ENCODE measurements at regions not wholly inside any gene's neighbourhood (a gene's known extent, or its start where the extent isn't known, plus 50 kb on each side); places are given as distances from the start of the nearest gene placed in this dataset.
"Not testable (repeated sequence)": the region's sequence is repeated elsewhere in the genome, so short reads cannot be mapped to it uniquely, and the experiment has no call there.

DNA sequence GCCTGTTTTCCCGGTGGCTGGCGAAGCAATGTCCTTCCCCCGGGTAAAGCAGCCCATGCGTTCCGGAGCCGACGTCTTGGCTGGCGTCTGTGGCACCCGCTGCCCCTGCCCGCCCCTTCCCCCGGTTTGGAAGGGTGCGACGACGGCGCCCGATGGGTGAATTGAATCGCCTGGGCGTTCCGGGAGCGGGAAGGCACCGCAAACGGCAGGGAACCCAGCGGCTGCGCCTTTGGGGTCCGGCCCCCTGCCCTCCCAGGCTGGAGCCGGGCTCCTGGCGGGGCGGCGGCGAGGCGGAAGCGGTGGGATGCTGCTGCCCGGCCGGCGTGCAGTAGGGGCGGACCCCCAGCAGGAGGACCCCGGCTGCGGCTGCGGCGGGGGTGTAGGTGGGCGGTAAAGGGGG is 123.6 kb upstream of the RHOU start:
- DNase-seq (ENCODE audit: low spot score), result not testable (repeated sequence)

DNA sequence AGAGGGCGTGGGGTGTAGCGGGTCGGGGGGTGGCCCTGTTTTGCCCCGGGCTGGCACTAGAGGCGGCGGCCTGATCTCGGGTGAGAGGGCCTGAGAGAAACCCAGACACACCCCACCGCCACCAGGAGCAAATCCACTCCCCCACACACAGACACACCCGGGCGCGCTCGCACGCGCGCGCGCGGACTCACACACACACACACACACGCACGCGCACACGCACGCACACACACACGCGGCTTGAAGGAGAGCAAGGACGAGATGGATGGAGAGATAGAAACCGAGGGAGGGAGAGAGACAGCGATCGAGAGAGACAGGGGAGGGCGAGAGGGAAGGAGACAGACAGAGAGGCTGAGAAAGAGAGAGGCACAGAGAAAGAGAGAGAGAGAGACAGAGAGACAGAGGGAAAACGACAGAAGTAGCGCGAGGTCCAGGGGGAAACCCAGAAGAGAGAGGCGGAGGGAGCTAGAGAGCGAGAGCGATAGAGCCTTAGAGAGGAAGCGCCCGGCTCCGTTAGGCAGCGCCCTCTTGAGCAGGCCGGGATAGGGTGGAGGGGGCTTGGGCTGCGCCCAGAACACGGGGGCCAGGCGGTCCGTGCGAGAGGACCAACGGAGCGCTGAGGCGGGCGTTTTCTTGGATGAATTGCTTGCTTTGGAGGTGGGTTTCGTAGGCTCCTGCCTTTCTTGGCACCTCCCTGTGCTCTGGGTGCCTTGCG is 113.1 kb upstream of the RHOU start:
- not testable (repeated sequence) for DNase-seq (ENCODE audit: low spot score)

DNA sequence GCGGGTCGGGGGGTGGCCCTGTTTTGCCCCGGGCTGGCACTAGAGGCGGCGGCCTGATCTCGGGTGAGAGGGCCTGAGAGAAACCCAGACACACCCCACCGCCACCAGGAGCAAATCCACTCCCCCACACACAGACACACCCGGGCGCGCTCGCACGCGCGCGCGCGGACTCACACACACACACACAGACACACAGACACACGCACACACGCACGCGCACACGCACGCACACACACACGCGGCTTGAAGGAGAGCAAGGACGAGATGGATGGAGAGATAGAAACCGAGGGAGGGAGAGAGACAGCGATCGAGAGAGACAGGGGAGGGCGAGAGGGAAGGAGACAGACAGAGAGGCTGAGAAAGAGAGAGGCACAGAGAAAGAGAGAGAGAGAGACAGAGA is 108.8 kb upstream of the RHOU start:
- not testable (repeated sequence) for DNase-seq (ENCODE audit: low spot score)

DNA sequence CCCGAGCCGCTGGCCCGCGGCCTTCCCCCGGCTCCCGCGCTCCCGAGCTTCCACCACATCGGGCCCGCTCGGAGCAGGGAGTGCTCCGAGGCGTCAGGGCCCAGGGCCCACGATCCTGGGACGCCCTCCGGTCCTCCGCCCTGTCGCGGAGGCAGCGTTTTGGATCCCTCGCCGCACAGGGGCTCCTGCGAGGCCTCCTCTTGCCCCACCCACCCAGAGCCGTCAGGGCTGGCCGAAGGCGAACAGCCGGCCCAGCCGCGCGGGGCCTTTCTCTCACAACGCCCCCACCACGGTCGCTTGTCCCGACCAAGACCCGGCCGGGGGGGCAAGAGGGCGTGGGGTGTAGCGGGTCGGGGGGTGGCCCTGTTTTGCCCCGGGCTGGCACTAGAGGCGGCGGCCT is 102.4 kb upstream of the RHOU start:
- not testable (repeated sequence) for DNase-seq (ENCODE audit: low spot score)

DNA sequence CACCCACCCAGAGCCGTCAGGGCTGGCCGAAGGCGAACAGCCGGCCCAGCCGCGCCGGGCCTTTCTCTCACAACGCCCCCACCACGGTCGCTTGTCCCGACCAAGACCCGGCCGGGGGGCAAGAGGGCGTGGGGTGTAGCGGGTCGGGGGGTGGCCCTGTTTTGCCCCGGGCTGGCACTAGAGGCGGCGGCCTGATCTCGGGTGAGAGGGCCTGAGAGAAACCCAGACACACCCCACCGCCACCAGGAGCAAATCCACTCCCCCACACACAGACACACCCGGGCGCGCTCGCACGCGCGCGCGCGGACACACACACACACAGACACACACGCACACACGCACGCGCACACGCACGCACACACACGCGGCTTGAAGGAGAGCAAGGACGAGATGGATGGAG is 100.0 kb upstream of the RHOU start:
- not testable (repeated sequence) for DNase-seq (ENCODE audit: low spot score)

DNA sequence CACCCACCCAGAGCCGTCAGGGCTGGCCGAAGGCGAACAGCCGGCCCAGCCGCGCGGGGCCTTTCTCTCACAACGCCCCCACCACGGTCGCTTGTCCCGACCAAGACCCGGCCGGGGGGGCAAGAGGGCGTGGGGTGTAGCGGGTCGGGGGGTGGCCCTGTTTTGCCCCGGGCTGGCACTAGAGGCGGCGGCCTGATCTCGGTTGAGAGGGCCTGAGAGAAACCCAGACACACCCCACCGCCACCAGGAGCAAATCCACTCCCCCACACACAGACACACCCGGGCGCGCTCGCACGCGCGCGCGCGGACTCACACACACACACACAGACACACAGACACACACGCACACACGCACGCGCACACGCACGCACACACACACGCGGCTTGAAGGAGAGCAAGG is 97.8 kb upstream of the RHOU start:
- DNase-seq (ENCODE audit: low spot score), result not testable (repeated sequence)

DNA sequence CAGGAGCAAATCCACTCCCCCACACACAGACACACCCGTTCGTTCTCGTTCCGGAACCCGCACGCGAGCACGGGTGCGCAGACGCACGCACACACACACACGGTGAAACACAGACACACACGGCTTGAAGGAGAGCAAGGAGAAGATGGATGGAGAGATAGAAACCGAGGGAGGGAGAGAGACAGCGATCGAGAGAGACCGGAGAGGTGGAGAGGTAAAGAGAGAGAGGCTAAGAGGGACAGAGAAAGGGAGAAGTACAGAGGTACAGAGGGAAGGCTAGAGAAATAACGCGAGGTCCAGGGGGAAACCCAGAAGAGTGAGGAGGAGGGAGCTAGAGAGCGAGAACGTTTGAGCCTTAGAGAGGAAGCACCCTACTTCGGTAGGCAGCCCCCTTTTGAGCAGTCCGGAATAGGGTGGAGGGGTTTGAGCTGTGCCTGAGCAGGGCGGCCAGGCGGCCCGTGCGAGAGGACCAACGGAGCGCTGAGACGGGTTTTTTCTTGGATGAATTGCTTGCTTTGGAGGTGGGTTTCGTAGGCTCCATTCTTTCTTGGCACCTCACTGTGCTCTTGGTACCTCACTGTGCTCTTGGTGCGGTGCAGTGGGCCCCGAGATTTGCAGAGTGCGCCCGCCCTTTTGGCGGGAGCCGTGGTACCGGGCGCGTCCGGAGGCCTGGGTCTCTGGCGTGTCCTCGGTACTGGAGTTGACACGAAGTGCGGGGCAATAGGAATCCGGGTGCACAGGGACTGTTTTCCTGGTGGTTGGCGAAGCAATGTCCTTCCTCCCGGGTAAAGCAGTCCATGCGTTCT is 88.4 kb upstream of the RHOU start:
- peak; percentile 20 for DNase-seq (ENCODE audit: low spot score)

DNA sequence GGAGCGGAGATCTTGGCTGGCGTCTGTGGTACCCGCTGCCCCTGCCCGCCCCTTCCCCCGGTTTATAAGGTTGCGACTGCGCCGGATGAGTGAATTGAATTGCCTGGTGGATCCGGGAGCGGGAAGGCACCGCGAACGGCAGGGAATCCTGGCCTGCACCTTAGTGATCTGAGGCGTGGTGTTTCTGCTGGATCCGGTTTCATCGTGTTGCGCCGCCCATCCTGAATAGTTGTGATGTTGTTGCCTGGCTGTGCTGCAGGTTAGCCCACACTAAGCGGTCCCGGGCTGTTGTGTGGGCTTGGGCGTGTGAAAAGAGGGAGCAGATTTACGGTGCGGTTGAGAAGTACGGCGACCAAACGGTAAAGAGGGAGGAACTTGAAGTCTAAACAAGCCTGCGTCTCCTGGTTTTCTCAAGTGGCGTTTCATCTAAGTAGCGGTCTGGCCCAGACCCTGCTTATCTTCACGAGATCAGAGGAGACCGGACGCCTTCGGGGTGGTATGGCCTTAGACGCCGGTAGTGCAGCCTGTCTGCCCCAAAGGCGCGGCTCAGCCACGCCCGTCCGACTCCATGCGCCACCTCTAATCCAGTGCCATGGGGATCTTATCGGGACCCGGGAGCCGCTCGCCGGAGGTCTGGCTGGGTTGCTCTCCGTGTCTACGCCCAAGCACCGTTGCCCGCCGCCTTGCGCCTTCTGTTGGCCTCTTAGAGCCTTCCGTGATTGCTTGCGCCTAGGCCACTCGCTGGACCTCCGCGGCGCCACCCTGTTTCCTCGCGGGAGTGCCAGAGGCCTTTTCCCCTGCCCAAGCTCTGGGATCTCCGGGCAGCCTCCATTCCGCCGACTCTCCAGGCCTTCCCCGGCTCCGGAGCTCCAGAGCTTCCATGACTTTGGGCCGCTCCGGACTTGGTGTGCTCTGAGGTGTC is 87.5 kb upstream of the RHOU start:
- DNase-seq (ENCODE audit: low spot score), result peak; percentile 24

DNA sequence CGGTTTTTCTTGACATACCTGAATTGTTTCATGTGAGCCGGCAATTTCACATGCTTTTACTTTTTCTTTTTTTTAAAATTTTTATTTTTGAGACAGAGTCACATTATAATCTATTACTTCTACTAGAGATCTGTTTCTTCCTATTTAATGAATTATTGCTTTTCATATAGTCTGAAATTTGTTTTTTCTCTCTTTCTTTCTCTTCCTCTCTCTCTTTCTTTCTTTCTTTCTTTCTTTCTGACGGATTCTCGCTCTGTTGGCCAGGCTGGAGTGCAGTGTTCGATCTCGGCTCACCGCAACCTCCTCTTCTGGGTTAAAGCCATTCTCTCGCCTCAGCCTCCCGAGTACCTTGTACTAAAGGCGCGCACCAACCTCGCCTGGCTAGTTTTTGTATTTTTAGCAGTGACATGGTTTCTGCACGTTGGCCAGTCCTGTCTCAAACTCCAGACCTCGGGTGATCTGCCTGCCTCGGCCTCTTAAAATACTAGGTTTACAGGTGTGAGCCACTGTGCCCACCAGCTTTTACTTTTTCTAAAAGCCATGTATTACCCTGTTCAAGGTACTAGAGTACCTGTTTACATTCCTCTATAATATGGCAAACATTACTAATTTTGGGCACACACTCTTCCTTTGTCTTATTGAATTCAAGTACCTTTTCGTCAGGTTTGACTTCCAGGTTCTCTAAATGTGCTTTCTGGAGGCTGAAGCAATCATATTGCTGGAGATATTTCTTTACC is 86.5 kb upstream of the RHOU start:
- no peak for DNase-seq (ENCODE audit: low spot score)

DNA sequence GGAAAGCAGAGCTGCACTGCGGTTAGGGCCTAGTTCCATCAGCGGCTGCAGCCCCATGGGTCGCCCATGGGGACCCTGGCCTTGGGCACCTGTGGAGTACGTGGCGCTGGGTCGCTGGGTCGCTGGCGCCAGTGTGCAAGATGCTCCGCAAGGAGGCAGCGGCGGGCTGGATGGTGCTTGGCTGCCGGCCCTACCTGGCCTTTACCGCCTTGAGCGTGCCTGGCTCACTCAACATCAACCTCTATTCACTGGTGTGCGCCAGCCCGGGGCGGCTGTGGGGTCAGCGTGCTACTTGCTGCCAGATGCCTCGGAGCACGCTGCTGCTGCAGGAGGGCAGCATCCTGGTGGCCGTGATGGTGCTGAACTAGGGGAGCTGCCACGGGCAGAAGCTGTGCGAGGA is 85.1 kb upstream of the RHOU start:
- DNase-seq (ENCODE audit: low spot score), result no peak

DNA sequence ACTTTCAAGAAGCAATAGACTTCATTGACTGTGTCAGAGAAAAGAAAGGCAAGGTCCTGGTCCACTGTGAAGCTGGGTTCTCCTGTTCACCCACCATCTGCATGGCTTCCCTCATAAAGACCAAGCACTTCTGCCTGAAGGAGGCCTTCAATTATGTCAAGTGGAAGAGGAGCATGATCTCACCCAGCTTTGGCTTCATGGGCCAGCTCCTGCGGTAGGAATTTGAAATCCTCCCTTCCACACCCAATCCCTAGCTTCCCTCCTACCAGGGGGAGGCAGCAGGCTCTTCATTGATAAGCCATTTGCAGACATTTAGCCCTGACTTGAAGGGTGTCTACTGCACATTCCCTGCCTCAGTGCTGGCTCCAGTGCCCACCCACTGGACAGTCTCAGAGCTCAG is 84.3 kb upstream of the RHOU start:
- no peak for DNase-seq (ENCODE audit: low spot score)

DNA sequence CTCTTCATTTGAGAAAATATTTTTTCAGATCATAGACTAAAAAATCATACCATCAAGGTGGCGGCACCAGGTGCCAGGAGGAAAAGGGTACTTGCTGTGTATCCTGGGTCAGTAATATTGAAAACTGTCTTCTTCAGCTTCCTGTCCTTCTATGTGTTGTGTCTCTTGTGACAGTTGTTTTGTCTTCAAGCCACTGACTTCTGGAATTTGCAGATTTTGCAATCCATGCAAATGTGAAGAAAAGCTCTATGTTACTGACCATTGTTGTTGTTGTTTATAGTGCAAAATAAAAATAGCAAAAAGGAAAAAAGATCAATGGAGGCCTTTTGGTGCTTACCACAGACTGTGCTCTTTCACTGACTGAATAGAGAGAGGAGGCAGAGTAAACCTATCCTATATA is 83.2 kb upstream of the RHOU start:
- no peak for DNase-seq (ENCODE audit: low spot score)

DNA sequence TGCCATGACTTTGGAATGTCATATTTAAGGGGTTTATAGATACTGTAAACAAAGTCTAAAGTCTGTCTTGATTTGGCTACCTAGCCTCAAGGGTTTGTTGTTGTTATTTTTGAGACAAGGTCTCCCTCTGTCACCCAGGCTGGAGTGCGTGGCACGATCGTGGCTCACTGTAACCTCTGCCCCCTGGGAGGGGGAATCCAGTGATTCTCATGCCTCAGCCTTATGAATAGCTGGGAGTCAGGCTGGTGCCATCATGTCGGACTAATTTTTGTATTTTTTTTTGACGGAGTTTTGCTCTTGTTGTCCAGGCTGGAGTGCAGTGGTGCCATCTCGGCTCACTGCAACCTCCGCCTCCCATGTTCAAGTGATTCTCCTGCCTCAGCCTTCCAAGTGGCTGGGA is 82.2 kb upstream of the RHOU start:
- not testable (repeated sequence) for DNase-seq (ENCODE audit: low spot score)

DNA sequence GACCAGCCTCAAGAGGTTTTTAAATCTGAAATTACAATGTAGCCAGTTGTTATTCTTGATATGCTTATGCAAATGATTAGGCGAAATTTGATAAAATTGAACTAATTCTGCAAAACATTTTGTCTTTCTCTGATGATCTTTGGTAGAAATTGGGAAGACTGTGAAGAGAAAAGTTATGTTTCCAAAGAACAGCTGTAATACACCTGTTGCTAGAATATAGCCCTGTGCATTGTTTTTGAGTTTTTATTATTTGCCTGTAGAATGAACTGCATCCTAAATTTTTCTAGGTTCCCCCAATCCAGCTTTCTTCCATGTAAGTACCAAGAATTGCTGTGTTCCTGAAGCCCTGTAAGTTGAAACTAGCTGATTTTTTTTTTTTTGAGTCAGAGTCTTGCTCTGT is 81.5 kb upstream of the RHOU start:
- no peak for DNase-seq (ENCODE audit: low spot score)

DNA sequence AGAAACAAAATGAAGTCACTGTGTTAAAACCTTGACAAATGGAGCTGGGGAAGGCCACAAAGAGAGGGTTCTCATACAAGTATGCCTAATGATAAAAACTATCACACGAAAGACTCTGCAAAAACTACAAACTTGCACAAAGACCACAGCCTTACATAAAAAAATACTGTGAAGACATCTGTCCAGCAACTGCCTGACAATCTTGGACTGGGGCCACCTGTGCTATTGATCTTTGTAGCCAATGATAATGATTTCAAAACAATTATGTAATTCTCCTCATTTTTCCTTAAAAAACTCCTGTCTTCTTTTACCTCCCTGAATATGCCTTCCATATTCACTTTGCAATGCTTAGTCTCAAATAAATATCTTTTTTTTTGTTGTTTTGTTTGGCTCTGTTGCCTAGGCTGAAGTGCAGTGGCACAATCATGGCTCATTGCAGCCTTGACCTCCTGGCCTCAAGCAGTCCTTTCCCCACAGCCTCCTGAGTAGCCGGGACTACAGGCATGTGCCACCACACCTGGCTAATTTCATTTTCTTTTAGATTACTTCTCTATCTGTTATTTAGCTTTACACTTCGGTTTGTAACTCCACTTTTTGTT is 79.4 kb upstream of the RHOU start:
- no peak for DNase-seq (ENCODE audit: low spot score)

DNA sequence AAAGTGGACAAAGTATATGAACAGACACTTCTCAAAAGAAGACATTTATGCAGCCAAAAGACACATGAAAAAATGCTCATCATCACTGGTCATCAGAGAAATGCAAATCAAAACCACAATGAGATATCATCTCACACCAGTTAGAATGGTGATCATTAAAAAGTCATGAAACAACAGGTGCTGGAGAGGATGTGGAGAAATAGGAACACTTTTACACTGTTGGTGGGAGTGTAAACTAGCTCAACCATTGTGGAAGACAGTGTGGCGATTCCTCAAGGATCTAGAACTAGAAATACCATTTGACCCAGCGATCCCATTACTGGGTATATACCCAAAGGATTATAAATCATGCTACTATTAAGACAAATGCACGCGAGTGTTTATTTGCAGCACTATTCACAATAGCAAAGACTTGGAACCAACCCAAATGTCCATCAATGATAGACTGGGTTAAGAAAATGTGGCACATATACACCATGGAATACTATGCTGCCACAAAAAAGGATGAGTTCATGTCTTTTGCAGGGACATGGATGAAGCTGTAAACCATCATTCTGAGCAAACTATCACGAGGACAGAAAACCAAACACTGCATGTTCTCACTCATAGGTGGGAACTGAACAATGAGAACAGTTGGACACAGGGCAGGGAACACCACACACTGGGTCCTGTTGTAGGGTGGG is 73.1 kb upstream of the RHOU start:
- DNase-seq (ENCODE audit: low spot score), result not testable (repeated sequence)

DNA sequence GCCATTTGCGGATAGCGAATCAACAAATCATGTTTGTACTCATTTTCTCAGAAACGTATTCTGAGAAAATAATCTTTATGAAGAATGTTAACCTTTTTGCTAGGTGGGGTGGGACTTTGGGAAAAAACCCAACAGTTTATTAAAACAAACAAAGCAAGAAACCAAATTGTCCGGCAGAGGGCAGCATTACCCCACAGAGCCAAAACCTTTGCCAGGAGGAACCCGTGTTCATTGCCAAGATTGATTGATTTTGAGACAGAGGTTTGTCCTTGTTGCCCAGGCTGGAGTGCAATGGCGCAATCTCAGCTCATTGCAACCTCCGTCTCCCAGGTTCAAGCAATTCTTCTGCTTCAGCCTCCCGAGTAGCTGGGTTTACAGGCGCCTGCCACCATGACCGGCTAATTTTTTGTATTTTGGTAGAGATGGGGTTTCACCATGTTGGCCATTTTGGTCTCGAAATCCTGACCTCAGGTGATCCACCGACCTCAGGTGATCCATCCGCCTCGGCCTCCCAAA is 70.8 kb upstream of the RHOU start:
- peak; percentile 69 for DNase-seq (ENCODE audit: low spot score)

DNA sequence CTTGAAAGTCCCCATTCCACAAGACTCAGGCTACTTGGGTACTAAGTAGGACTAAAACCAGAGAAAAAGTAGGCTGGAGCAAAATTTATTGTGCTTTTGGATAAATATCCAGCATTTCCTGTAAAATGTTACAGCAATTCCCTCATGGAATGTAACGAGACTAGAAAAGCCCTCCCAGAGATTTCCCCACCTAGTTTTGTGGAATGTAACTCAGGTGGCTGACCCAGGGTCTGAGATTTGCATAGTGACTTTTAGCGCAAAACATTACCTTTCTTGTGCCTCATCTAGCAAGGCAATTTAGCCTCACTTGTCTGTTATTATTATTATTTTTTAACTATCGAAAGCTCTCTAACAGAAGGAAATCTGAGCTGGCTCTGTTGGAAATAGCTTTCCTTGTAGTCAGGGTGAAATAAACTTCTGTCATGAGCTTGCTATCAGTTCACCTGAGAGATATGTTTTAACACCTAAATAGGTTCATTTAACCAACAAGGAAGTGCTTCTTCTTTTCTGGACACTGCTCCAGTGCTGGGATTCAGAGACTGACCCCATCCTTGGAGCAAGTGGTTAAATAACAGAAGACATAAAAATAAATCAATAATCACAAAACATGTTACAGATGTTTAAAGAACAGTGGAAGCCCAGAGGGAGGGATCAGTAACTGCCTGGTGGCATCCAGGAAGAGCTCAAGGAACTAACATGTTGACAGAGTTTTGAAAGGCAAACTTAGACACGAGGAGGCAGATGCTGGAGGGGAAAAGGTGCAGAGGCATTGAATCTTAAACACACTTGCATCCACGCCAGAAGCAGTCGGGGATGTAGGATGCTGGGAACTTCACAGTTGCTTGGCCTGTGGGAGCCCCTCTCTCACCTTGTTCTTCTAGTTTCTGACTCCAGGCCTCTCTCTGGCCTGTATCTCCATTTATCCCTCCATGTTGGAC is 68.3 kb upstream of the RHOU start:
- DNase-seq (ENCODE audit: low spot score), result no peak

DNA sequence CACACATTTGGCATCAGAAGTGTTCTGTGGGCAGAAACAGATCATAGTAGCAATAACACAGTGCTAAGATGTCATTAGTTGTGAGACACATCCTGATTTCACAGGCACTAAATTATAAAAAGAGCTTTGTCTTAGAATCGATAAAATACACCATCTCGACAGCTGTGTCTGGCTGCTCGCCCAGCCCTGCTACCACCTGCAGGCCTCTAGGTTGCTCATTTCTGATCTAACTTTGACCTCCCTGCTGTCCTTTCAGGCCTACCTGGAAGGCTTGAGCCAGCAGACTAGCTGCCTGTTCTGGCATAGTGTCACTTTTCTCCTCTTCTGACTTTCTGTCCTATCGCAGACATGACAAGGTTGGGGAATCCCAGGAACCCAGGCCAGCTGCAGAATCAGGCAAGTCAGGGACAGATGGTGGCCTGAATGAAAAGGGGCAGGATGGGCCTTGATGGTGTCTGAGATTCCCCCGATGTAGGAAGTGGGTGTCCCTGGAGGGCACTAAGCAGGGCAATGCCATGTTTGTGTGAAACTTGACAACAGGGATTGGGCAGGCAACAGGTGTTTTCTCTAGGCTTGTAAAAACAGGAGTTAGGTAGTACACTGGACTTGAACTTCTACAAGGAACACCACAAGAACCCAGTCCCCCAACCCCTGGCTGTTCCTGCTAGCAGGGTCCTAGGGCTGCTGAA is 66.6 kb upstream of the RHOU start:
- DNase-seq (ENCODE audit: low spot score), result no peak

Measured in AG08395 (cell line).